Stimulated activated CD4-positive, alpha-beta T cell treated with anti-CD3 and anti-CD28 coated beads, Interleukin-2, amount 100 ng/mL, for 4 hours (primary cell): ENCODE measurements at regions not wholly inside any gene's neighbourhood (a gene's known extent, or its start where the extent isn't known, plus 50 kb on each side); places are given as distances from the start of the nearest gene placed in this dataset.

ENCODE experiments used
- DNase-seq: peaks from one replicate; pipeline ENCODE4 v3.0.0-alpha.2; 2020; ENCODE audit warnings: low read depth

DNA sequence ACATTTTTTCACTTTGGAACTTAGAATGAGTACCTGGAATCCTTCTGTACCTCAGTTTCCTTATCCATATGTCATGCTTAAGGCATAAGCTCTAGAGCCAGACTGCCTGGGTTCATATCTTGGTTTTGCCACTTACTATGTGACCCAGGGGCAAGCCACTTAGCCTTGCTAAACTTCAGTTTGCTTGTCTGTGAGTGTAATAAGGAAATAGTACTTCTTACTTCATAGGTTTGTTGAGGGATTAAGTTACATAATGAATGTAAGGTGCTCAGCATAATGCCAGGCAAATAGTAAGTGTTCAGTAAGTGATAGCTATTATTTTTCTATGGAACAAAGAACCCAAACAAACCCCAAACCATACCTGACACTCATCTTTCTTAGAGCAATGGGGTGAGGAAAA is 225.1 kb downstream of the BCAT1 start:
- DNase-seq = no peak

DNA sequence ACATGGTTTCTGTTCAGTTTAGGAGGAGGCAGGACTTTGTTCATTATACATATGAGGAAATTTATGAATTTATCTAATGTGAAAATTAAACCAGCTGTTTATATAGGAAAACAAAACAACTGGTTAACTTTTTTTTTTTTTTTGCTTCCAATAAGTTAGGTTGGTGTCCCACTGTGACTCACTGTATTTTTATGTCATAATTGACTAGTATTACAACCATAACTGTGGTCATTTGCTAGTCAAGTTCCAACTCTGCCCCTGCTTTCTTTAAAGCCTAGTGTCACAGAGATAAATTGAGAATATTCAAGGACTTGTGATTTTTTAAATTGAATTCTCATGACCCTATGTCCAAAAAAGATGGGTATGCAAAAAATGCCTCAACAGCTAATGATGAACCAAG is 227.7 kb downstream of the BCAT1 start:
- DNase-seq = no peak

DNA sequence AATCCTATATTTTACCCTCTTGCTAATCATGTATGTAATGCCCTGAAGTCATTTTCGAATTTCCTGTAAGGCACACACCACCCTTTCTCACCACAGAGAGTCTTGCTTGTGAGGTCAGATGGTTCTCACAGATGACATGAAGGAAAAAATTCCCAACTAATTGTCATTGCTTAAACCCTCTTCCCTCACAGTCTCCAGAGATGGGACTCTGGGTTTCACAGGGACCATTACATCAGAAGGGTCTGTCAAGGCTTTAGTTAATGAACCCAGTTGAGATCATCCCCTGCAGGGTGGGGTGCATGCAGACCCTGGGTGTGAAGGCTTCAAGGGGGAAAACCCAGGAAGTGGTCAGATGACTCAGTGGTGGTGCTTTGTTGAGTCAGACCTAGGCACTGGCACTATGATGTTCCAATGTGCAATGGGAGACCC is 229.6 kb downstream of the BCAT1 start:
- DNase-seq = peak; percentile 7

DNA sequence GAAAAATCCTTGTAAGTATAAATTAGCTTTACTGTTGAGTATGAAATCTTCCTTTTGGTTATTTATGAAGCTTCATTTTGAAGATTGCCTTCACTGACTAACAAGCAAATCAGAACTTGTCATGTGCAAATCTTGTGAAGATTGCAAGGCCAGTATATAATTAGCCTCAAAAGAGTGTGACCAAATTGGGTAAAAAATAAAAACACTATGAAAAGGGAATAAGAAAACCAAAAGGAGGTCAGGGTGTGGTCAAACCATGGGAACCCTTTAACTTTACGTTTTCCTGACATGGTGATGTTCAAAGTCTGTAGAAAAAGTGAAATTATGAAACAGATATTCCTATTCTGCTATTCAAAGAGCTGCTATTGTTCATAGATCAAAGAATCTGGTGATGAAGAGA is 230.3 kb downstream of the BCAT1 start:
- no peak for DNase-seq

DNA sequence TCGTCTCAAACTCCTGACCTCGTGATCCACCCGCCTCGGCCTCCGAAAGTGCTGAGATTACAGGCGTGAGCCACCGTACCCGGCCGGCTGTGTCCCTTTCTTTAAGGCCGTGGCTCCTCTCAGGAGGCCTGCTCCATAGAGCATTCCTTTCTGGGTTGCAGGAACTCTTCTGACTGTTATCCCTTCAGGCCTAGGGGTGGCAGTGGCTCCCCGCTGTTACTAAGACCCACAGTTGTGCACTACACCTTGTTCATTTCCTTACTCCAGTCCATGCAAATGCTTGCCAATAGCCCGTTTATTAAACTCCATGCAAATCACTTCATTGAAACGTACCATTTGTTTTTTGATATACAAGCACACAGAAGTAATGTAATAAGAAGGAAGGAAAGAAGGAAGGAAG is 234.7 kb downstream of the BCAT1 start:
- DNase-seq = no peak

DNA sequence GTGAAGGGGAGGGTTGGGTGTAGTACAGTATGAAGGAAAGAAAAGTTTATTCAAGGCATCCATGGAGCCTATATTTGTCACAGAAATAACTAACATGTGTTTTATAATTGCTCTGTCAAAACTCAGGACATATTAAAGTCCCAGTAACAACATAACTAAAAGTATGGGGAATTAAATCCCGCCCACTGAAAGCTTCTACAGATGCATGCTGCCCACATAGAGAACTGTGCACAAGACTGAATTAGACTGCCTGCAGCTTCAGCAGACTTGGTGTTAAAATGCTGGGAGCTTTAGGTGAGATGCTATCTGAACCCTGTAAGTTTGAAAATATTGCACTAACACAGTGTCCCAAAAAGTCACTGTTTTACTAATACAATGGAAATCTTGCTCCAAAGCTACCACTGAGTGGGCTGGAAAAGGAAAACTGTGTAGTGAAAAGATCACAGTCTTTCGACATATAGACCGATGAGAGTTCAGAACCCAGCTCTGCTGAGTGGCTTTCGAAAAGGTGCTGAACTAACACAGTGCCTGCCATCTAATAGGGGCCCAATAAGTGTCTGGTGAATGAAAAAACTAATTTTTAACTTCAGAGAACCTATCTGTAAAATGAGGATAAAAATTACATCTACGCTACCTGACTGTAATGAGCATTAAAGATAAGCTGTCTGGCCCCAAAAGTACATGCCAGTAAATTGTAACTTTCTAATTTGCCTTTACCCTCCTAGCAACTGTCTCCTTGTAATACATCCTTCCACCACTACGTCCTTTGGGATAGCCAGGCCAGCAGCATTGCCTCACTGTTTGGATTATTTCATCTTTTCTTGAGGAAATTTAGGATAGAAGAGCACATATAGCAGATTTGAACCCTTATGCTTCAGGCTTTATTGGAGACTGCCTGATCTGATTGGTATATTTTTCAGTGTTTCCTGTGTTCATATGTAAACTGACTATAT is 237.6 kb downstream of the BCAT1 start:
- no peak for DNase-seq

DNA sequence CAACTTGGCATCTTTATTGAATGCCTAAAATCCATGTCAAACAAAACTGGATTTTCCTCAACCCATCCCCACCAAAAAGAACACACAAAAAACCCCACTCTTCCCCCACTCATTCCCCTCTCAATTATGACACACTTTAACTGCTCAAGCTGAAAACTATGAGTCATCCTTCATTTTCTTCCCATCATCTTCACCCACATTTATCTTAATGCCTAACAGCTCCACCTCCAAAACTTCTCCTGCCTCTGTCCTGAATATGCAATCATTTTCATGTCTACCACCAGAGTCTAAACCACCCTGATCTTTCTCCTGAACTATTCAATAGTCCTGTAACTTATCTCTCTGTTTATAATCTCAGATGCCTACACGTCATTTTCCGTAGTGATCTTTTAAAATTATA is 239.7 kb downstream of the BCAT1 start:
- DNase-seq = no peak

DNA sequence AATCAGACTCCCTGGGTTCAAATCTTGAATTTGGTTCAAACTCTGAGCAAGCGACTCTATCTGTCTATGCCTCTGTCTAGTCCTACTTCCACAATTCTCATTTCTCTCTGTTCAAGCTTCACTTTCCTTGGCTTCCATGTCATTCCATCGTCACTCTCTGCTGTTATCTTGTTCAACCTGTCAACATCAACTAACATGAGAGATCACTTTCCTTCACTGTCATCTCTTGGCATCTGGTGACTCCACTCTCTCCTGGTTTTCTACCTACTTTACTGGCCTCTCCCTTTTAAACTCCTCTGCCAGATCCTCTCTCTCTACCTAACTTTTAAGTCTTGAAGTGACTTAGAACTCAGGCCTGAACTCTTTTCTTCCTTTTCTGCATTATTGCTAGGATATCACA is 240.2 kb downstream of the BCAT1 start:
- DNase-seq = no peak

DNA sequence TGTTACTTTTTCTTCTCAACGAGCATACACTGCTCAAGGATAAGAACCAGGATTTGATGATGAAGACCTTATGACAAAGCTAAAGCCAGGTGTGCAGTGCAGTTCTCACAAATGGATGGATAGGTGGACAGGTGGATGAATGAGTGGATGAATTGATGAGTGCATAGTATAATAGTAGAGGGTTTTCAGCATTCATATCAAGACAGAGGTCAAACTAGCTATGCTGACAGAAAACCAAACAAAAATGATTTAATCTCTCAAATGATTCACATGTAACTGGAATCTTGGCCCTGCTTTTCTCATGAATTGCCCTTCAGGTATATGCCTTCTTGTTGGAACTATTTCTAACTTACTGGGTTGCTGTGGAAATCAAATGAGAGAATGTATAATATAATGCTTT is 240.9 kb downstream of the BCAT1 start:
- DNase-seq = no peak

DNA sequence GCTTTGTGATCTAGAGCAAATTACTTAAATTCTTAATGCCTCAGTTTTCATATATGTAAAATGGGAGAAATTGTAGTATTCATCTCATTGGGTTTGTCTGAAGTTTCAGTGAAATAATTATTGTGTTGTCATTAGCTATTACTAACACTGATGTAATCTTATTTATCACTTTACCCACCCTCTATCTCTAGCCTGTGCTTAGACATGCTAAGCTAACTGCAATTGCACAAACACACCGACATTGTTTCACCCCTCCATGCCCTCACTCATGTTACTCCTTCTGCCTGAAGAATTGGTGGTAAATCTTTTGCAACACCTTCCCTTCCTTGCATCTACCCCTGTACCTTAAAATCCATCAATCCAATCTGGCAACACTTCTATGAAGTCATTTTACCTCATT is 241.6 kb downstream of the BCAT1 start:
- no peak for DNase-seq

DNA sequence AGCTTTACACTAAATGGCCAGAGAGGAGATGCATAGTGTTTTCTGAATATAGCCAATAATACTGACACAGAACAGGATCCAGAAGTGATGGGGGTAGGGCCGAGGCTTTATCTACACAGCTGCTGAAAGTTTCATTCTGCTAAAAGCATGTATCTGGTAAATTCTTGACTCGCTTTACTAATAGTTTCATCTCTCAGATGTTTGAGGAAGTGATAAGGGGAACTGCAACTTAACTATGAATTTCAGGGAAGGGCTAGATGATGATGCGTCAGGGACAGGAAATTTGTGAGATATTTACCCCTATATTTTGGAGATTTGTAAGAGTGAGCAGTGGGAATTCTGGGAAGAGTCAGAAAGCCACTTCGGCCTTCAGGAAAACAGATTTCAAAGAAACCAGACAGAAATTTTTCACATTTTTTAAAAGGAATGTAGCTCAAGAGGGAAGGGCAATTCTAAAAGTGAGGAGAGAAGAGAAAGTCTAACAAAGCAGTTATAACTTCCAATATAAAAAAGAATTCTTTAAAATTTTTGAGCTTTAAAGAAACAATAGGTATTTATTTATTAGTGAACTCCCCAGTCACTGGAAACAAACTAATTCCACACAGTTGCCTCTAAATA is 243.1 kb downstream of the BCAT1 start:
- DNase-seq = no peak

DNA sequence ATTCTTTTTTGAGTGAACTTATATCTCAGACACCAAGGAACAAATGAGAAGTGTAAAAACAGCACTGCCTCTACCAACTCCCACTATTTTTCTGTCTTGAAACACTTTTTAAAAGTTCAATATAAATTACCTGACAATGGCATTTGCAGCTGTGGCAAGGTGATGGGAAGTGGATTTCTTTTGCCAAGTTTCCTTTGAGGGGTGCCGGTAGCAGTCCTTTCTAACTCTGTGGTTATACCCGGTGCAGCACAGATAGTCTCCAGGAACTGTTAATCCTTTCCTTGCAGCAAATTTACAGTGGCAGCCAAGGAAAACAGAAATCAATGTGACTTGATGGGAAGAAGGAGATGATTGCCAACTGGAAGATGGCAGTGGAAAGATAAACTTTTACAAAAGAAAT is 243.7 kb downstream of the BCAT1 start:
- no peak for DNase-seq

DNA sequence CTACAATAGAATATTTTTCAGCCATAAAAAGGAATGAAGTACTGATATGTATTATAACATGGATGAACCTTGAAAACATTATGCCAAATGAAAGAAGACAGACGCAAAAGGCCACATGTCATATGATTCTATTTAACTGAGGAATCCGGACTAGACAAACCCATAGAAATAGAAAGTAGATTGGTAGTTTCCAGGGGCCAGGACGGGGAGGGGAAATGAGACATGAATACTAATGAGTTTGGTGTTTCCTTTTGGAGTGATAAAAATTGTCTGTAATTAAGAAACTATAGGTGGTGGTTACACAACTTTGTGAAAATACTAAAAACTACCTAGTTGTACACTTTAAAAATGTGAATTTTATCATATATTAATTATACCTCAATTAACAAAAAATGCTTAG is 247.6 kb downstream of the BCAT1 start:
- DNase-seq = no peak

DNA sequence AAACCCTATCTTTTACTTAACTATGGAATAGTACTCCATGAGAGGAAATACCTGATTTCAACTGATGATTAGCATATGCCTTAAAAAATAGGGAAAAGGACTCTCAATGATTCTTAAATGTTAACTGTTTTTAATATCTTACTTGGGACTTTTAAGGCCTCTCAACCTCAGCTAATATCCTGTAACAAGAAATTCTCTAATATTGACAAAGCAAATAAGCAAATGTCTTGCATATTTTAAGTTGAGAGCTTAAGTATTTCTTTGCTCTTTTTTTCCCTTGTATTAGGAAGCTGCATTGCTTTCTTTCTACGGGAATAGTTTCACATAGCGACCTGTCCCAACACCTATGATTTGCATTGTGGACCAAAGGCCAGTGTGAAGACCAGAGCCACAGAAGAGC is 249.9 kb downstream of the BCAT1 start:
- DNase-seq = no peak

DNA sequence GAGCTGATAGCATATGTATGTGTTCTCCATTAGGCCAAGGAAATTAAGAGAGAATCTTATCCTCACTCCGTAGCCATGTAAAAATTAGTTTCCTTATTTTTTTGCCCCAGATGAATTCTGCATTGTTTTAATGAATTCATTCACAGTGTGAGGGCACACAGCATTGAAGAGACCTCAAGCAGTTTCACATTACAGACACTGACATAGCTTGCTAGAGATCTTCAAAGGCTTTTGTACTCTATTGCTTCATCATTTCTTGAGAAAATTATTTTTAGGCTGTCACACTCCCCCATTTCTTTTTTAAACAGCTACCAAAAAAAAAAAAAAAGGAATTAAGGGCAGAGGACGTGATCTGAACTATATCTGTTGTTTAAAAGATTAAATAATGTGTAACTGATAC is 251.1 kb downstream of the BCAT1 start:
- DNase-seq = no peak

DNA sequence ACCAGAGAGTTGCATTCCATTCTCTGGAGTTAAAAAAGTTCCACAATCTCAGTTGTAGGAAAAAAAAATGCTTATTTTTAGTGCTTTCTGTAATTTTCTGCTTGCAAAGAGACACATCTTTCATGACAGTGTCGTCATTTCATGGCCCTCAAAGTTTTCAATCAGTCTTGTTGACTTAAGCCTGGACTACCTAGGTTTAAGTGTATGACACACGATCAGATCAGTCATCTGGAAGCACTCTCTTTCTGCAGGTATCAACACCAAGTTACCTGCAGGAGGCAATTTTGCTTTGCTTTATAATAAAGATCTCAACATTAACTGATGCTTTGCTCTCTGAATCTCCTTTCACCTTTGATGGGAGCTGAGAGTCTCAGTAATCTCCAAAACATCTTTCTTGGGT is 251.6 kb downstream of the BCAT1 start:
- no peak for DNase-seq

DNA sequence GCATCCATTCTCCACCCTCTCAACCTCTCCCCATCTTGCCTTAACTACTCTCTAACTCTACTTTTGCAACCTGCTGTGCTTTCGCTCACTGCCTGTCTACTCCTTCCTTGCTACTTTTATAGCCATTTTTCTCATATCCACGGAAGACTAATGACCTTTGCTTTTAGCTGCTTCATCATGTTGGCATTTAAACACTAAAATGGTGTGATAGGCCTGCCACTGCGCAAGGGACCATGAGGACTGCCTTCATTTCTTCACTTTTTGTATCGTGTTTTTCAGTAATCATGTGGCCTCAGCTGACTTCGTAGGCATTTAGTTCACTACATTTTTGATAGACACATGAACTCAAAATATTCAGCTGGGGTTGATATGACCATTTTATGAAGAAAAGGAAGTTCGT is 252.1 kb downstream of the BCAT1 start:
- no peak for DNase-seq

DNA sequence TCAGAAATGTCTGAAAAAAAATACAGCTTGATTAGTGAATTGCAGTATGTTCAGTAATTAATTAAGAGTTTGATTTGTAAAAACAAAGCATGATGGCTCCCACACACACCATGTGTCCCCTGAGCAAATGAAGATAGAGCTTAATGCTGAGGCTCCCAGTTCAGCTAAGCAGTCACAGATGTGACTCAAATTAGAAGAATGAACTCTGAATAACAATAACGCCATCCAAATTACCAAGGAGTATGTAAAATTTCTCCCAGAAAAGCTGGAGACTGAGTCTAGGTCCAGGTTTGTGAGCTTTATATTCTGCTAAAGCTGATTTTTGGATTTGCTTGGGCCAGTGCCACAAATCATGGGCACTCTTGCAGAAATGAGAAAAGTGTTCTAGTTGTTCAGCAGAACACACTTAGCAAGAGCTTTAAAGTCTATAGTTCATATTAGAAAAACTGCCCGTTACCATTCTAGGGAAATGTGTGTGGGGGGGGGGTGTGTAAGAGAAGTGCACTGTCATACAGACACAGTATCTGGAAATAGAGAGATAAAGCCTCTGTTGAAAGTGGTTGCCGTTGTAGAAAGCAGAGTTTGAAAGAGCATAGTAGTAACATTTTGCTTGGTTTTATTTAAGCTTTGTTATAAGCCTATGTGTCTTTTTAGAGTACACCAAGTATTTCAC is 253.1 kb downstream of the BCAT1 start:
- no peak for DNase-seq

DNA sequence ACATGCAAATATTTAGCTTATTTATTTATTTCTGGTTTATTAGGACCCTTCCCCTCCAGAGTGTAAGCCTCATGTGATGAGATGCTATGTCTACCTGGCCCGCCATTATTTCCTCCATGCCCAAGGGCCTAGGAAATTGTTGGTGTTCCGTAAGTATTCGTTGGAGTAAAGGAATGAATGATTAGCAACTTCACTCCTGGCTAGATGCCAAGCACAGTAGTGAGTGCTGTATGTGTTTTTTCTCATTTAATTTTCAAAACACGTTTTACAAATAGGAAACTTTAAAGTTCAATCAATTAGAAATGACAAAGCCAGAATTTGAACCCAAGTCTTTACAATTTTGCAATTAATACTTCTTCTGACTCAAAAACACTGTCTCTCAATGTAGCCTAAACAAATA is 253.8 kb downstream of the BCAT1 start:
- no peak for DNase-seq

DNA sequence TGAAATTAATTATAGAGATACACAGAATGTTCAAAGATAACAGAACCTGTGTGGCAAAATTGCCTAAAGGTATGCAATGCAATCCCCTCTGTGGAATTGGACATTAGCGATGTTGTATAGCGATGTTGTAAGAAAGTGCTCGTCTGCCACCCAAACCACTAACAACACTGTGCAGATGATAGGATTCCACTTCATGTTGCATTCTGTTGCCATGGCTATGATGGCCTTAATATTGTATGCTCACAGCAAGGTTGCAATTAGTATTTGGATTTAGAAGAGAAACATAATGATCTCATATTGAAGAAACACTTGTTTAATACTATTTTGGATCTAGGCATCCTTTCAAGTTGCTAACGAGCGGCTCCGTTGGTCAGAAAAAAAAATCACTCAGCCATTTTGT is 260.3 kb downstream of the BCAT1 start:
- no peak for DNase-seq

DNA sequence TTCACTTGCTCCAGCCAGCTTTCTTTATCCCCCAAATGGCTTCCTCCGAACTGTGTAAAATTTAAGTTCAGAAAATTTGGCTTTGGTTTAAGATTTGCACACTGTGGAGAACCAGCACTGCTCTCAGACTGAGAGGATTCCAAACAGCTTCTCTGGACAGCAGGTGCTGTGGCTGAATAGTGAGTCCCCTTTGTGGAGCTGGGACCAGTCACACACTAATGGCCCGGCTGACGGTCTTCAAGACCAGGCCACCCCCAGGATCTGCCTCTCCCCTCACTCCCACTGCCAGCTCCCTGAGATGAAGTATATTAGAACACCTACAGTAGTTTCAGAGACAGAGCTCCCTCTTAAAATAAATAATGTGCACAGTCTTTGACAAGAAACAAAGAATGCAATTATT is 267.3 kb downstream of the BCAT1 start:
- DNase-seq = no peak

DNA sequence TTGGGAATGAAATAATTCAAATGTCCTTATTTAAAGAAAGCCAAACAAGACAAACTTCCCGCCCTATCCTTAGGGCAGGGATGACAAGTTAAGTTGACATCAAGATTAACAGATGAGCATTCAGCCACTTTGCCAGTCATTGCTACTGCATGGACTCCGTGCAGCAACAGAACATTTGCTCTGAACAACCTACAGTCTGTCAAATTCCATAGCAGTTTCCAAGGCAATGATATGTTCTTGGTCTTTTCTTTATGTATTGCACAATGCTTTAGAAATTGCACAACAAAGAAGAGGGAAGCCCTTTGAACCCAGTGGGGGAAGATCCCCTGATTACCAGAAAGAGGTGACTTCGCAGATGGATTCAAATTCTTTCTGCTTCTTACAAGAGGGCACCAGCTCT is 269.8 kb downstream of the BCAT1 start:
- no peak for DNase-seq

DNA sequence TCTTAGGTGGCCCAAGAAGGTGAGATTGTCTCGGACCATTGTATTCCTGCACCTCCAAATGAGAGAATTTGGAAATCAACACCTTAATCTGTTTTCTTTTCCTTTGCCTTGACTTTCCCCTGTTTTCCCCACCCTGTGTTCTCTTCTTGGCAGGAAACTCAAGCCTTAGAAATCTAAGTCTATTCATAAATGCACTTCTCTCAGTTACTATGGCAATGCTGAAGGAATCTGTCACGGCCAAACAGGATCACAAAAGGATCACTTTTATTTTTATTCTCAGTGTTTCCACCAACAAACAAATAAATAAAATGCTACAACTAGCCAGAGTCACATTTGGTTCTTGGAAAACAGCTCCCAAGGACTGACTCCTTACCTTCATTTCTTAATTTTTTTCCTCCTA is 270.5 kb downstream of the BCAT1 start:
- DNase-seq = no peak
